ENCODE measurements at regions not wholly inside any gene's neighbourhood (a gene's known extent, or its start where the extent isn't known, plus 50 kb on each side); places are given as distances from the start of the nearest gene placed in this dataset.

DNA sequence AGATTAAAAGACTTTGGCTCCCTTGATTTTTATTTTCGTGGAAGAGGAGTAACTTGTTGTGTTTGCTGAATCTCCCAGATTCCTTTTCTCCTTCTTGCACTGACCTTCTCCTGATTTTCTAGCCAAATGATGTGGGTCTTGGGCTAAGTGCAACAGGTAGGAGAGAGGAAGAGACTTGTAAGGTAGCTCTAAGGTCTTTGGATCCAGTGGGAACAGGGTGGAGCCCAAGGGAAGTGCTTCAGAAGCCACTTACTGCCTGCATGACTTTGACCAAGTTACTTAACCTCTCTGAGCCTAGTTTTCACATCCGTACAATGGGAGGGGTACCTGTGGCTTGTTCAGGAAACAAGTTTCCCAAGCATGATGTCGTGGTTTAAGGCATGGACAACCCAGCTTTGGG lies 111.3 kb upstream of the IRX3 start:
- 40 to 55% methylated on average over 3 of the region's 3 CpGs for WGBS, 2 donors
- DNase-seq, result no peak
- no peaks in the 10 kb centered on the region for H3K36me3 ChIP-seq (ENCODE audit: control insufficient read depth in 4 of 4, insufficient read depth in 4 of 4, low read length in 4 of 4)
- H3K4me1 ChIP-seq (ENCODE audit: control insufficient read depth in 5 of 5, insufficient read depth in 5 of 5, low read length in 5 of 5), result no peaks in the 10 kb centered on the region
- no peak for ATAC-seq (ENCODE audit: insufficient read depth, low FRiP score)
- H3K4me3 ChIP-seq, result no peak overlapping the region
- TF ChIP-seq, protein P1, sequence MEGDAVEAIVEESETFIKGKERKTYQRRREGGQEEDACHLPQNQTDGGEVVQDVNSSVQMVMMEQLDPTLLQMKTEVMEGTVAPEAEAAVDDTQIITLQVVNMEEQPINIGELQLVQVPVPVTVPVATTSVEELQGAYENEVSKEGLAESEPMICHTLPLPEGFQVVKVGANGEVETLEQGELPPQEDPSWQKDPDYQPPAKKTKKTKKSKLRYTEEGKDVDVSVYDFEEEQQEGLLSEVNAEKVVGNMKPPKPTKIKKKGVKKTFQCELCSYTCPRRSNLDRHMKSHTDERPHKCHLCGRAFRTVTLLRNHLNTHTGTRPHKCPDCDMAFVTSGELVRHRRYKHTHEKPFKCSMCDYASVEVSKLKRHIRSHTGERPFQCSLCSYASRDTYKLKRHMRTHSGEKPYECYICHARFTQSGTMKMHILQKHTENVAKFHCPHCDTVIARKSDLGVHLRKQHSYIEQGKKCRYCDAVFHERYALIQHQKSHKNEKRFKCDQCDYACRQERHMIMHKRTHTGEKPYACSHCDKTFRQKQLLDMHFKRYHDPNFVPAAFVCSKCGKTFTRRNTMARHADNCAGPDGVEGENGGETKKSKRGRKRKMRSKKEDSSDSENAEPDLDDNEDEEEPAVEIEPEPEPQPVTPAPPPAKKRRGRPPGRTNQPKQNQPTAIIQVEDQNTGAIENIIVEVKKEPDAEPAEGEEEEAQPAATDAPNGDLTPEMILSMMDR (IDR thresholded peaks at IDR 0.05; ENCODE audit: control extremely low read depth, extremely low read depth), result no peak
- no peak overlapping the region for H3K27ac ChIP-seq (ENCODE audit: low read depth in 1 of 2, low read length in 1 of 2)
- H3K9me3 ChIP-seq (ENCODE audit: control insufficient read depth in 4 of 4, insufficient read depth in 3 of 4, low read length in 3 of 4), result no peaks in the 10 kb centered on the region
- H3K9ac ChIP-seq (ENCODE audit: insufficient read depth in 1 of 2, low read length in 2 of 2), result no peak overlapping the region
- no peaks in the 10 kb centered on the region for H3K27me3 ChIP-seq (ENCODE audit: control insufficient read depth in 3 of 3, insufficient read depth in 3 of 3, low read length in 2 of 3)

DNA sequence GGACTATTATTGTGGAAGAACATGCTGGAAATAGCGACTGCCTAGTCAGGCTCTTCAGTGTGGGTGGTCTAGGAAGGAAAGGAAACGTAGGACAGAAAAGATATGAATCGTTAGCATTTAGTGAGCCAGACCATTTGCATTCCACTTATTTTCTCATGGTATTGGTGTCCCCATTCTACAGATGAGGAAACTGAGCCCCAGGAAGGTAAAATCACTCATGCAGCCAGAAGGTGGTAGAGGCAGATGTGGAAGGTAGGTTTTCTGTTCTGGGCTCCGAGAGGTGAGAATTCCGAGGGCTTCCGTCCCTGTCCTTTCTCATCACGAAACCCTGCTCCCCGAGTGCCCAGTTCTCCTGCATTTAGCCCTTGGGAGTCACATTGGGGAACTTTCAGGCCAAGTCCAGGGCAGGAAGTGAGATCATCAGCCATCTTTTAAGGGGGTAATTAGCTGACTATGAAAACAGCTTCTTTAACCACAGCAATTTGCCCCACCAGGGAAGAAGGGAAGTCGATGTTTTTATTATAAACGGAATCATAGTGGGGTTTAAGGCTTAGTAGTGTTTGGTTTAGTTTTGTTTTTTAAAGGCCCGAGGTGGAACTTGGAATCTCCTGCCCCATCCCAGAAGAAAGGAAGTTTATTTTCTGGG lies 110.7 kb upstream of the IRX3 start:
- TF ChIP-seq, protein P1 (IDR thresholded peaks at IDR 0.05; ENCODE audit: control extremely low read depth, extremely low read depth), result no peak
- DNase-seq, result no peak
- Histone ChIP-seq H3K4me1 (ENCODE audit: control insufficient read depth in 5 of 5, insufficient read depth in 5 of 5, low read length in 5 of 5) (no peaks in the 10 kb centered on the region), H3K9me3 (ENCODE audit: control insufficient read depth in 4 of 4, insufficient read depth in 3 of 4, low read length in 3 of 4) (no peaks in the 10 kb centered on the region), H3K27me3 (ENCODE audit: control insufficient read depth in 3 of 3, insufficient read depth in 3 of 3, low read length in 2 of 3) (no peaks in the 10 kb centered on the region), H3K36me3 (ENCODE audit: control insufficient read depth in 4 of 4, insufficient read depth in 4 of 4, low read length in 4 of 4) (no peaks in the 10 kb centered on the region), H3K9ac (ENCODE audit: insufficient read depth in 1 of 2, low read length in 2 of 2) (no peak overlapping the region), H3K27ac (ENCODE audit: low read depth in 1 of 2, low read length in 1 of 2) (no peak overlapping the region), H3K4me3 (no peak overlapping the region)
- ATAC-seq (ENCODE audit: insufficient read depth, low FRiP score), result no peak
- WGBS, 2 donors, result 68 to 75% methylated on average over 11 of the region's 11 CpGs

DNA sequence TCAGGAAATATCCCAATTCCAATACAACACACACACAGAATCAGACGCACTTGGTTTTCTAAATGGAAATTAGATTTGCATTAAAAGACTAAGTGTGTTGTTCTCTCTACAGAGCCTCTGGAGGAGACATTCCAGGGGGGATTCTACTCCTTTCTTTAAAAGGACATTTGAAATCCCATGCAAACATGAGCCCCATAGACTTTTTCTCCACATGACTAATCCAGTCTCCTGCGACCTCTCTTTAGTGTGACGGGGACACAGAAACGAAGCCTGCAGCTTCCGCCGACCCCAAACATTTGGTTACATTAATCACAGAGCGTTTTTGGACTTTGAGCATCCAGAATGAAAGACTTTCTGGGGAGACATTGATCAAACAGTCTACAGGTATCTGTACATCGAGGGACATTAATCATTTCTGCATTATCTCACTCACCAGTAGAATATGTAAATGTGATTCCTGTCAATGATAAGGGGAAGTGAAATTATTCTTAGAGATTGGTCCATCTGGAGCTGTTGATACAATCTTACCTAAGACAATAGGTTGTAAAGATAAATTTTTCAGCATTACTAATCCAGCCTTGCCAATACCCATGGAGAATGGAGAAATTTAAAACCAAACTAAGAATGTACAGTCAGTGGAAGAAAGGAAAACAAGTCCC lies 103.4 kb upstream of the IRX3 start:
- H3K9ac ChIP-seq (ENCODE audit: insufficient read depth in 1 of 2, low read length in 2 of 2), result no peak overlapping the region
- H3K27me3 ChIP-seq (ENCODE audit: control insufficient read depth in 3 of 3, insufficient read depth in 3 of 3, low read length in 2 of 3), result no peaks in the 10 kb centered on the region
- H3K27ac ChIP-seq (ENCODE audit: low read depth in 1 of 2, low read length in 1 of 2), result no peak overlapping the region
- DNase-seq, result no peak
- no peak for ATAC-seq (ENCODE audit: insufficient read depth, low FRiP score)
- no peaks in the 10 kb centered on the region for H3K36me3 ChIP-seq (ENCODE audit: control insufficient read depth in 4 of 4, insufficient read depth in 4 of 4, low read length in 4 of 4)
- H3K4me3 ChIP-seq, result no peak overlapping the region
- H3K4me1 ChIP-seq (ENCODE audit: control insufficient read depth in 5 of 5, insufficient read depth in 5 of 5, low read length in 5 of 5), result no peaks in the 10 kb centered on the region
- no peaks in the 10 kb centered on the region for H3K9me3 ChIP-seq (ENCODE audit: control insufficient read depth in 4 of 4, insufficient read depth in 3 of 4, low read length in 3 of 4)
- 63 to 77% methylated on average over 8 of the region's 8 CpGs for WGBS, 2 donors
- TF ChIP-seq, protein P1 (IDR thresholded peaks at IDR 0.05; ENCODE audit: control extremely low read depth, extremely low read depth), result no peak
